ENCODE measurements at regions not wholly inside any gene's neighbourhood (a gene's known extent, or its start where the extent isn't known, plus 50 kb on each side); places are given as distances from the start of the nearest gene placed in this dataset.
"Not testable (repeated sequence)": the region's sequence is repeated elsewhere in the genome, so short reads cannot be mapped to it uniquely, and the experiment has no call there.

DNA sequence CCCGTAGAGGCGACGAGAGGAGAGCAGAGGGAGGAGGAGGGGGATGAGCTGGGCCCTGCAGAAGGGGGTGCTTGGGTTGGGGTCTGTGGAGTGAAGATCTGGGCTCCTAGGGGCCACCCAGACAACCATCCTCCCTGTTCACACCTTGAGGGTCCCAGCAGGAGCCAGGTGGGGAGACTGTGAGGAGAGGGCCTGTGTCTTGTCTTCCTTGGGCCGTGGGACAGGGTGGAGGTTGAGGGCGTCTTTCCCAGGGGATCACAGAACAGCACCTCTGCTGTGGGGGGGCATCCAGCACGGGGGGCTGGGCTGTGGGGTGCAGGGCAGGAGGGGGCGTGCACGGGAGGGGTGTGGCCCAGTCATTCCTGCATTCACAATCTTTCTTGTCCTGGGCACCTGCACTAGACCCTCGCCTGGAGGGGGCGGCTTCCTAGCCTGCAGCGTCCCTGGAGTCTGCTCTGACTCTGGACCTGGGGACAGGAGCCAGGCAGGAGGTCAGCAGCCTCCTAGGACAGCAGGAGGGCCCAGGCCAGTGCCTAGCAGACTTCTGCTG lies 393.8 kb downstream of the TMEM121 start:
- DNase-seq (ENCODE audit: low read depth in 1 of 2, low spot score in 1 of 2); POLR2A ChIA-PET; H3K9me3 ChIP-seq; FAIRE-seq; H3K4me3 ChIP-seq; CTCF ChIA-PET; H3K27ac ChIP-seq; ATAC-seq; H3K4me2 ChIP-seq; H3K4me1 ChIP-seq: not testable (repeated sequence)
- WGBS (ENCODE audit: missing lambda C conversion rate): 23% methylated on average over 4 of the region's 11 CpGs

DNA sequence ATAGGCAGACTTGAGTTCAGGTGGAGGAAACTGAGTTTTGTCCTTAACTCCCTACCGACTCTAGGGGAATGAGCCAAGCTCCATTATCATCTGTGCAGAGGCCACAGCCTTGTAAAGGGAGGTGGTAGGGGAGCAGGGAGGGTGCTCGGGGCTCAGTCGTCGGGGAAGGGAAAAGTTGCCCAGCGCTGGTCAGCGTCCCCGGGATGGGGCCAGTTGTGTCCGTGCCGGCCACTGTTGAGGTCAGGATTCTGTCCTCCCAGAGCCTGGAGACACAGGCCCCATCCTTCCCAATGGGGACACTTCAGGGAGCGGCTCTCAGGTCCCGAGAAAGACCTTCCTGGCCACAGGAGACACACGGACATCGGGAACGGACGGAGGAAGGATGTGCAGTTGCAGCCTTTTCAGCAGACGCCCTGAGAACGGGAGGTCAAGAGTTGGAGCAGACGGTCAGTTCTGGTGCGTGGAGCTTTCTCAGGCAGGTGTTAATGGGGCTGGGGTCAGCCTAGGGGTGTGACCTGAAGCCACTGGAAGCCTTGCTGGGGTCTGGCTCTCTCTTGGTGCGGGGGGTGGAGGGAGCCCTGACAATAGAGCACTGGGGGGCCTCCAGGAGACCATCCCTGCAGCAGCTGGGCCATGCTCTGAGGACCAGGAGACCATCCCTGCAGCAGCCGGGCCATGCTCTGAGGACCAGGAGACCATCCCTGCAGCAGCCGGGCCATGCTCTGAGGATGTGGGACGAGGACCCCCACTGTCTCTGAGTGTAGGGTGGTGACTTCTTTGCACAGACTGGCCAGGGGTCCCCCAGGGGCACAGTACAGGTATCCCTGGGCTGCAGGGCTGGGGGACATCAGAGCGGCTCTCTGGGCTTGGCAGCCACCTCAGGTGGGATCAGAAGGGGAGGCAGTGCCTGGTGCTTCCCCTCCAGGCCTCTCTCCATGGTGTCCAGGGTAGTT lies 394.7 kb downstream of the TMEM121 start:
- FAIRE-seq; DNase-seq (ENCODE audit: low read depth in 1 of 2, low spot score in 1 of 2); H3K27ac ChIP-seq; CTCF ChIA-PET; ATAC-seq; H3K4me1 ChIP-seq; POLR2A ChIA-PET; H3K9me3 ChIP-seq; H3K4me3 ChIP-seq; H3K4me2 ChIP-seq: not testable (repeated sequence)
- 43% methylated on average over 16 of the region's 24 CpGs for WGBS (ENCODE audit: missing lambda C conversion rate)

- FAIRE-seq; DNase-seq (ENCODE audit: low read depth in 1 of 2, low spot score in 1 of 2): not testable (repeated sequence)
- WGBS (ENCODE audit: missing lambda C conversion rate): 0% methylated on average over 1 of the region's 4 CpGs
Observed at GRCh38 chr14:105921781-105922180, 395.4 kb downstream of the TMEM121 start.

GRCh38 chr14:105923520-105924191 lies 397.3 kb downstream of the TMEM121 start:
- ATAC-seq; H3K4me3 ChIP-seq; H3K4me1 ChIP-seq; FAIRE-seq; H3K27ac ChIP-seq; DNase-seq (ENCODE audit: low read depth in 1 of 2, low spot score in 1 of 2); H3K9me3 ChIP-seq; H3K4me2 ChIP-seq; POLR2A ChIA-PET: not testable (repeated sequence)
- WGBS (ENCODE audit: missing lambda C conversion rate): 0% methylated on average over 1 of the region's 1 CpG
- CTCF ChIA-PET: interaction anchor here (0.6 to 1.4 kb wide), 2 partner anchors 296 to 387 kb away, joined by 3 to 4 read pairs; no protein-coding TSS in a partner anchor

More at GRCh38 chr14:105921781-105922180, 395.4 kb downstream of the TMEM121 start:
- H3K4me3 ChIP-seq, H3K9me3 ChIP-seq, CTCF ChIA-PET, ATAC-seq, POLR2A ChIA-PET, H3K27ac ChIP-seq, H3K4me2 ChIP-seq, H3K4me1 ChIP-seq: not testable (repeated sequence)

- no peak for FAIRE-seq
- Histone ChIP-seq H3K4me3 (no peak overlapping the region), H3K4me1 (no peaks in the 10 kb centered on the region), H3K27ac (no peak overlapping the region), H3K9me3 (no peaks in the 10 kb centered on the region), H3K4me2 (no peak overlapping the region)
- DNase-seq (ENCODE audit: low read depth in 1 of 2, low spot score in 1 of 2): no peak
- no peak for ATAC-seq
- TF ChIP-seq, protein P1, sequence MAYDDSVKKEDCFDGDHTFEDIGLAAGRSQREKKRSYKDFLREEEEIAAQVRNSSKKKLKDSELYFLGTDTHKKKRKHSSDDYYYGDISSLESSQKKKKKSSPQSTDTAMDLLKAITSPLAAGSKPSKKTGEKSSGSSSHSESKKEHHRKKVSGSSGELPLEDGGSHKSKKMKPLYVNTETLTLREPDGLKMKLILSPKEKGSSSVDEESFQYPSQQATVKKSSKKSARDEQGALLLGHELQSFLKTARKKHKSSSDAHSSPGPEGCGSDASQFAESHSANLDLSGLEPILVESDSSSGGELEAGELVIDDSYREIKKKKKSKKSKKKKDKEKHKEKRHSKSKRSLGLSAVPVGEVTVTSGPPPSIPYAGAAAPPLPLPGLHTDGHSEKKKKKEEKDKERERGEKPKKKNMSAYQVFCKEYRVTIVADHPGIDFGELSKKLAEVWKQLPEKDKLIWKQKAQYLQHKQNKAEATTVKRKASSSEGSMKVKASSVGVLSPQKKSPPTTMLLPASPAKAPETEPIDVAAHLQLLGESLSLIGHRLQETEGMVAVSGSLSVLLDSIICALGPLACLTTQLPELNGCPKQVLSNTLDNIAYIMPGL (CRISPR knock-in tag; IDR thresholded peaks at IDR 0.05; ENCODE audit: borderline replicate concordance): no peak
- TF ChIP-seq MAX (IDR thresholded peaks at IDR 0.05): no peak
- no peak for TF ChIP-seq HOXA7 (CRISPR knock-in tag; IDR thresholded peaks at IDR 0.05)
- TF ChIP-seq CBX2 (IDR thresholded peaks at IDR 0.05; ENCODE audit: borderline replicate concordance, low read depth): no peak
- TF ChIP-seq RFX5 (IDR thresholded peaks at IDR 0.05): no peak
- no peak for TF ChIP-seq ZFP36 (IDR thresholded peaks at IDR 0.05; ENCODE audit: borderline replicate concordance, partially characterized antibody)
- no peak for TF ChIP-seq EHF (CRISPR knock-in tag; IDR thresholded peaks at IDR 0.05)
- TF ChIP-seq E2F6 (IDR thresholded peaks at IDR 0.05; ENCODE audit: borderline replicate concordance, low read depth): no peak
- TF ChIP-seq FOXS1 (CRISPR knock-in tag; IDR thresholded peaks at IDR 0.05): no peak
- no peak for TF ChIP-seq KDM1A (IDR thresholded peaks at IDR 0.05; ENCODE audit: low read depth)
- no peak for TF ChIP-seq HEYL (CRISPR knock-in tag; IDR thresholded peaks at IDR 0.05)
- no peak for TF ChIP-seq CHD4 (IDR thresholded peaks at IDR 0.05; ENCODE audit: borderline replicate concordance)
- no peak for TF ChIP-seq RCOR1 (IDR thresholded peaks at IDR 0.05; ENCODE audit: low read depth, low read length)
- no peak for TF ChIP-seq HES2 (IDR thresholded peaks at IDR 0.05)
- TF ChIP-seq NPAS2 (CRISPR knock-in tag; IDR thresholded peaks at IDR 0.05; ENCODE audit: borderline replicate concordance): no peak
- TF ChIP-seq MAZ (IDR thresholded peaks at IDR 0.05; ENCODE audit: borderline replicate concordance, low read depth, low read length): no peak
- TF ChIP-seq BHLHE40 (IDR thresholded peaks at IDR 0.05; ENCODE audit: low read depth, low read length): no peak
- TF ChIP-seq ZC3H11A (IDR thresholded peaks at IDR 0.05): no peak
- no peak for TF ChIP-seq NR3C1 (IDR thresholded peaks at IDR 0.05)
- no peak for TF ChIP-seq MYC (IDR thresholded peaks at IDR 0.05; ENCODE audit: borderline replicate concordance, low read length)
- ChIA-PET CTCF (no interaction called here), POLR2A (no interaction called here)
- 11% methylated on average over 12 of the region's 13 CpGs for WGBS (ENCODE audit: missing lambda C conversion rate)
Observed at GRCh38 chr14:105924951-105925591, 398.7 kb downstream of the TMEM121 start.
